ENCODE measurements at regions not wholly inside any gene's neighbourhood (a gene's known extent, or its start where the extent isn't known, plus 50 kb on each side); places are given as distances from the start of the nearest gene placed in this dataset.

DNA sequence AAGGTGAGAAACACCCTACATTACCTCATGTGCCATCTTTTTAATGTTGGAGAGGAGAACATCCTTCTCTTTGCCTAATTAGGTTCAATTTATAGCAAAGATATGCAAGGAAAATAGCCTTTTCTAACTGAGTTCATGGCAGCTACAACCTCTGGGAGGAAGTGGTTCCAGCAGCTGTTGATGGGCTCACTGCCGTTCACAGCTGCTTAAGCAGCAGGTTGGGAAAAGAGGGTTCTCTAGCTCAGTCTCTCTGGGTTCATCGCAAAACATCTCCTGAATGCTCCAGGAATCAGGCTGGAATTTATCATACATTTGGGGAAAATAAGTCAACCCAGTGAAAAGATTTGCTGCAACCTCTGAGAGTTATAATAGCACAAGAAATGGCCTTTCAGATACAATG, 115.1 kb downstream of the UNC5CL start:
- no peak overlapping the region for H3K4me3 ChIP-seq (ENCODE audit: low read depth, low read length)
- no peaks in the 10 kb centered on the region for H3K36me3 ChIP-seq (replicated peaks)
- in situ Hi-C loops (cut with HindIII; ENCODE audit: low pct_ligation_motif_present, low sequenced_read_pairs): no loop called here
- H3K27me3 ChIP-seq (replicated peaks): peaks cover 1% of the 10 kb centered on the region
- DNase-seq: no peak
- TF ChIP-seq, protein P1, sequence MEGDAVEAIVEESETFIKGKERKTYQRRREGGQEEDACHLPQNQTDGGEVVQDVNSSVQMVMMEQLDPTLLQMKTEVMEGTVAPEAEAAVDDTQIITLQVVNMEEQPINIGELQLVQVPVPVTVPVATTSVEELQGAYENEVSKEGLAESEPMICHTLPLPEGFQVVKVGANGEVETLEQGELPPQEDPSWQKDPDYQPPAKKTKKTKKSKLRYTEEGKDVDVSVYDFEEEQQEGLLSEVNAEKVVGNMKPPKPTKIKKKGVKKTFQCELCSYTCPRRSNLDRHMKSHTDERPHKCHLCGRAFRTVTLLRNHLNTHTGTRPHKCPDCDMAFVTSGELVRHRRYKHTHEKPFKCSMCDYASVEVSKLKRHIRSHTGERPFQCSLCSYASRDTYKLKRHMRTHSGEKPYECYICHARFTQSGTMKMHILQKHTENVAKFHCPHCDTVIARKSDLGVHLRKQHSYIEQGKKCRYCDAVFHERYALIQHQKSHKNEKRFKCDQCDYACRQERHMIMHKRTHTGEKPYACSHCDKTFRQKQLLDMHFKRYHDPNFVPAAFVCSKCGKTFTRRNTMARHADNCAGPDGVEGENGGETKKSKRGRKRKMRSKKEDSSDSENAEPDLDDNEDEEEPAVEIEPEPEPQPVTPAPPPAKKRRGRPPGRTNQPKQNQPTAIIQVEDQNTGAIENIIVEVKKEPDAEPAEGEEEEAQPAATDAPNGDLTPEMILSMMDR (IDR thresholded peaks at IDR 0.05; ENCODE audit: low read depth, low read length, missing control alignments): no peak
- H3K27ac ChIP-seq: no peak overlapping the region

DNA sequence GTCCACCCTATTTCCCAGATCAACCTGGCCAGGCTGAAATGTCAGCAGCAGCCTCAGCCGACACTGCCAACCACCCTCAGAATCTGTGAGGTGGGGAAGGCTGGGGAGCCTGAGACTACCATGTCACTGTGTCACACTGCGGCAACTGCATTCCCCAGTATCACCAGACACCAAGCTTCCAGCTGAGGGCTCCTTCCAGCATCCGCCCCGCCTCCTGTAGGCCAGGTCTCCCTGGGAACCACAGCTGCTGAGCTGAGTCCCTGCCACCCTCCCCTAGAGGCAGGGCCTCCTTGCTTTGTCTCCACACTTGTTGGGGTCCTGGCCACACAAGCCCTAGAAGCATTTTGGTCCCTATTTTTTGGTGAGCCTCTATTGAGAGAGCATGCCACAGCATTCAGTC, 115.7 kb downstream of the UNC5CL start:
- TF ChIP-seq, protein P1 (IDR thresholded peaks at IDR 0.05; ENCODE audit: low read depth, low read length, missing control alignments): no peak
- Histone ChIP-seq H3K27me3 (replicated peaks) (peaks cover 2% of the 10 kb centered on the region), H3K36me3 (replicated peaks) (no peaks in the 10 kb centered on the region), H3K4me3 (ENCODE audit: low read depth, low read length) (no peak overlapping the region), H3K27ac (no peak overlapping the region)
- in situ Hi-C loops (cut with HindIII; ENCODE audit: low pct_ligation_motif_present, low sequenced_read_pairs): no loop called here
- no peak for DNase-seq

DNA sequence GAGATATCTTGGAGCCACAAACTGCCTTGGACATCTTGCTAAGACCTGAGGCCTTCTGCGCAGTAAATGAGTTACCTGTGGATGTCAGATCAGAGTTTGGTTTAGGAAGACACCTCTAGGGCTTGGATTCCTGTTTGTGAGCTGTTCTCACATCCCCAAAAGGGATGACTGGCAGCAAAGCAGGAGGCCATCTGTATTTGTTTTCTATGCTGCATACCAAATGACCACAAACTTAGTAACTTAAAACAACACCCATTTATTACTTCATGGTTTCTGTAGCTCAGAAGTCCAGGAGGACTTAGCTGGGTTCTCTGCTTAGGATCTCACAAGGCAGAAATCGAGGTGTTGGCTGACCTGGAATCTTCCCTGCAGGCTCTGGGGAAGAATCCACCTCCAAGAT, 116.7 kb downstream of the UNC5CL start:
- no peak overlapping the region for H3K27ac ChIP-seq
- peaks cover 2% of the 10 kb centered on the region for H3K27me3 ChIP-seq (replicated peaks)
- no peak overlapping the region for H3K4me3 ChIP-seq (ENCODE audit: low read depth, low read length)
- DNase-seq: no peak
- H3K36me3 ChIP-seq (replicated peaks): no peaks in the 10 kb centered on the region
- in situ Hi-C loops (cut with HindIII; ENCODE audit: low pct_ligation_motif_present, low sequenced_read_pairs): no loop called here
- TF ChIP-seq, protein P1 (IDR thresholded peaks at IDR 0.05; ENCODE audit: low read depth, low read length, missing control alignments): no peak

DNA sequence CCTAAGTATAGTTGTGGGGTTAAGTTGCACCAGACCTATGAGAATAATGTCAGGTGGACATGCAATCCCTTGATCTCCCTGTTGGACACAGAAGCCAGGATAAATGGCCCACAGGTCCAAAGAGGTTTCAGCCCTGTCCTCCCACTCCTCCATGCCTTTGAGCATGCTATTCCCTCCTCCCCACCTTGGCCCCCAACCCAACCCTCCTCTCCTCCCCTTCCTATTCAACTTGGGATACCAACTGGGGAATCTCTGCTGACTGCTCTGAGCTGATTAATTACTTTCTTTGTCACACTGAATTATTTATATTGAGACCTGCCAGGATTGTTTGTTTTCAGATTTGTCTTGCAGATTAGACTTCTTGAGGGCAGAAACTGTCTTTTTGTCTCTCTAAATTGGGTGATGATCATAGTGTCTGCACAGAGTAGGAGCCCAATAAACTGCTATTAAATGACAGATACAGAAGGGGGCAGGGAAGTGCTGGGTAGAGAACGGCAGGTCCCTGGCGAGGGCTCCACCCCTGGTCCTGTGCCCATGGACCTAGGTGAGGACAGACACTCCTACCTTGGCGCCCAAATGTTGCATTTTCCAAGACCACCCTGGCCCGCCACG, 120.9 kb downstream of the UNC5CL start:
- TF ChIP-seq, protein P1 (IDR thresholded peaks at IDR 0.05; ENCODE audit: low read depth, low read length, missing control alignments): no peak
- Histone ChIP-seq H3K27ac (no peak overlapping the region), H3K36me3 (replicated peaks) (no peaks in the 10 kb centered on the region), H3K27me3 (replicated peaks) (peaks cover 2% of the 10 kb centered on the region), H3K4me3 (ENCODE audit: low read depth, low read length) (no peak overlapping the region)
- in situ Hi-C loops (cut with HindIII; ENCODE audit: low pct_ligation_motif_present, low sequenced_read_pairs): no loop called here
- no peak for DNase-seq

DNA sequence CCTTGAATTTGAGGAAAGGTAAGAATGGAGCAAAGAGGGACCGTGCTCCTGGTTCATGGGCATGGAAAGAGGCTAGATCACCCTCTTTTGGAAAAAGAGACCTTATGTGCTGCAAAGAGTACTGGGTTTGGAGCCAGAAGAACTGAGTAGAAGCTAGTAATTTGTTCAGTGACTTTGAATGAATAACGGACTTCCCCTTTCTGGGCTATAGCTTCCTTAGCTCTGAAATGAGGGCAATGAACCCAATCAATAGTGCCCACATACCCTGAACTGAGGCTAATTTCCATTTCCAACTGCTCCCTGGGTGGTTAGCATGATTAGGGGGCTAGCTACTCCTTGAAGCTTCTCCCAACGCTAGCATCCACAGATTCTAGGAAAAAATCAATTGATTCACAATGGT, 121.4 kb downstream of the UNC5CL start:
- H3K36me3 ChIP-seq (replicated peaks): no peaks in the 10 kb centered on the region
- no peak overlapping the region for H3K27ac ChIP-seq
- H3K27me3 ChIP-seq (replicated peaks): peaks cover 2% of the 10 kb centered on the region
- in situ Hi-C loops (cut with HindIII; ENCODE audit: low pct_ligation_motif_present, low sequenced_read_pairs): no loop called here
- TF ChIP-seq, protein P1 (IDR thresholded peaks at IDR 0.05; ENCODE audit: low read depth, low read length, missing control alignments): no peak
- no peak overlapping the region for H3K4me3 ChIP-seq (ENCODE audit: low read depth, low read length)
- no peak for DNase-seq

DNA sequence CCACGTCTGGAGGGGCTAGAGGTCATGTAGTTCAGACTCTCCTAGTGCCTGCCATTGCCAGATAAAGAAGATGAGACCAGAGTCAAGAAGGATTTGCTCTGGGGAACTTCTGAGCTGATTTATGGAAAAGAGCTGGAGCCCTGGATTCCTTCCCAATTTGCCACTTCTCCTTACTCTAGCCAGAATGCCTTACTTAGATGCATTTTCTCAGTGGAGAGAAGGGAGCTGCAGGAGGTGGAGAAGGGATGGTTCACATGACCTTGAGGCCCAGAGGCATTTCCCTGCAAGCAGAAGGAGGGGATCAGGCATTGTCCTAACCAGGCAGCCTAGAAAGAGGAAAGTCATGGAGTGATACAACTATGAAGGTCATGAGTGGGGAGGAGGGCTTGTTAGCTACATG, 122.2 kb downstream of the UNC5CL start:
- Histone ChIP-seq H3K27me3 (replicated peaks) (peaks cover 2% of the 10 kb centered on the region), H3K36me3 (replicated peaks) (no peaks in the 10 kb centered on the region), H3K27ac (no peak overlapping the region), H3K4me3 (ENCODE audit: low read depth, low read length) (no peak overlapping the region)
- DNase-seq: no peak
- in situ Hi-C loops (cut with HindIII; ENCODE audit: low pct_ligation_motif_present, low sequenced_read_pairs): no loop called here
- TF ChIP-seq, protein P1 (IDR thresholded peaks at IDR 0.05; ENCODE audit: low read depth, low read length, missing control alignments): no peak

All from brain microvascular endothelial cell (primary cell).